Renal pelvis (tissue), 1 donor: ENCODE measurements at regions not wholly inside any gene's neighbourhood (a gene's known extent, or its start where the extent isn't known, plus 50 kb on each side); places are given as distances from the start of the nearest gene placed in this dataset.

Experiments used
- DNase-seq: peaks from one replicate; pipeline ENCODE4 v3.0.0-alpha.2; 2013

DNA sequence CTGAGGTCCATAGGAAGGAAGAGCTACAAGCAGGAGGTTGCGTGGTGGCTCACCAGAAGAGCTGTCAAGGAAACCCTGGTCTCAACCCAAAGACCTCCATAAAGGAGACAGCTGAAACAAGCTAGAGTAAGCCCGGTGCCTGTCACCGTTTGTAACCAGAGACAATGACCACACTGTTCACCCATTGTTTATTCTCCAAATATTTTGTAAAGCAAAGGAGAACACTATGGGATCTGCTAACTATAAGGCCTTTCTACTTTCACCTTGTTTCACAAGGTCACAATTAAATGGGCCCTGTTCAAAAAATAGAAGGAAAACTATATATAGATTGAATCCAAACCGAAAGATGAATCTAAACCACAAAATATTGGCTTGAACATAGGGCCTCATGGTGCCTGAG lies 128.9 kb upstream of the TPRG1 start:
- DNase-seq, result no peak

GRCh38 chr3:189049458-189050236 lies 122.1 kb upstream of the TPRG1 start:
- no peak for DNase-seq

- DNase-seq, result no peak
Observed at GRCh38 chr3:189053322-189053721, 118.4 kb upstream of the TPRG1 start.

- no peak for DNase-seq
Observed at GRCh38 chr3:189056646-189057335, 115.0 kb upstream of the TPRG1 start.

DNA sequence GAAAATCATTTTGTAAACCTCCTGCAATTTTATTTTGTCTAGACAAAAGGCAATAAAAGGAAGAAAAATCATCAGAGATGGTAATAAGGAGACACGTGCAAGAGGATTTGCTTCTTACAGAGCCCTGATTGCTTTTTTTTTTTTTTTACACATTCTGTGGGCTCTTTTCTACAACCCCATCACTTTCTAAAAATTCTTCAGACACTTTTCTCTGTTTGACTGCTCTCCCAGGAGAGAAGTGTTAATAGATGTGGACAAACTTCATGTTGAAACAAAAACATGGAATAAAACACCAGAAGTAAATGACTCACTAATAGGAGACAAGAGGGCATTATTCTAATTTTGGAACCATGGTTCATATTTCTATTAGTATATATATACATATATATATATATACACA lies 114.4 kb upstream of the TPRG1 start:
- DNase-seq, result no peak

- no peak for DNase-seq
Observed at GRCh38 chr3:189058071-189058470, 113.7 kb upstream of the TPRG1 start.

DNA sequence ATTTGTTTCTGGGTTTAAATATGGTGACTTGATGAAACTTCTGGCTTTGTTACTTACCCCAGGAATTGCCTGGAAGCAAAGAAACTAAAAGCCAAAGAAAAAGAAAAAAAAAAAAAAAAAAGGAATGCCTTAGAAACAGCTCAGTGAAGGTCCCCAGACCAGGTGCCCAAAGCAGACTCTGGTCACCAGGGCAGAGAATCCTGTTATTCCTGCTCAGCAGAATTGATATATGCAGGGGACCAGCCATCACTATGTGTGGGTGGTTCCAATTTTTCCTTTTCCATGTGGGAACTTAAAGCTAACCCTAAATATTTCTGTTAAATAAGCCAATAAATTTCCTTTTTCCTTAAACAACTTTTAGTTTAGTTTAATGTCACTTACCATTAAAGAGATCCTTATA lies 100.8 kb upstream of the TPRG1 start:
- DNase-seq, result no peak

GRCh38 chr3:189071446-189071845 lies 100.3 kb upstream of the TPRG1 start:
- DNase-seq, result no peak

GRCh38 chr3:189076449-189076848 lies 95.3 kb upstream of the TPRG1 start:
- DNase-seq, result no peak

- DNase-seq, result no peak
Observed at GRCh38 chr3:189080745-189081144, 91.0 kb upstream of the TPRG1 start.

GRCh38 chr3:189082666-189083427 lies 88.9 kb upstream of the TPRG1 start:
- DNase-seq, result no peak

DNA sequence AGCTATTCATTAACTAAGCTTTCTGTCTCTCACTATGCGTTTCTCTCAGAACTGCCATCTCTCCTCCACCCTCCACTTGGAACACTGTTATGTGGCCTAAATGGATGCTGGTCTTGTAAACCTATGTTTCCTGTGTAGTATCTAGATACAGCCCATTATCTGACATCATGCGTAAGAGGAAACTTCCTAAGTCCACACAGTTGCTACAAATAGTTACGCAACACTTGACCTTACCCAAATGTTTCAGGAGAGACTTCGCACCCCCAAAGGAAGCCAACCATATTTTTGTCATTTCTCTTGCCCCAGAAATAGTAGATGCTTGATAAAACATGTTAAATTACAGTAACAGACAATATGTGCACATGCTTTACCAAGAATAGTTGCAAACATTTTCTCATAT lies 87.2 kb upstream of the TPRG1 start:
- DNase-seq, result no peak

DNA sequence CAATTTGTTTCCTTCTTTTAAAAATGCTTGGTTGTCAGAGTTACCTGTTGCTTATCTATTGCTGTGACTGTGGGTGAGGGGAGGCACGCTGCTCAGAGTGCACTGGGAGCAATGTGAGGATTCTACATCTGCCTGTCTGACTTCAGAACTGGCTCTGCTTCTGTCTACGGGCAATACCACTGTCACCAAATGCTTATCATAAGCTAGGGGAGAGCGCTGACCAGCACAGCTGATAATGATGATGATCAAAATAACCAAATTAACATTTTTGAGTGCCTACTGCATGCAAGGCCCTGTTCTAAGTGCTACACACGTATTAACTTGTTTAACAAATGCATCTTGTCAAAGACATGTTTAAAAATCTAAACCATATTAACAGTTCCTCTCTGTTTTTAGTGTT lies 79.2 kb upstream of the TPRG1 start:
- DNase-seq, result no peak

GRCh38 chr3:189094539-189094938 lies 77.2 kb upstream of the TPRG1 start:
- no peak for DNase-seq

DNA sequence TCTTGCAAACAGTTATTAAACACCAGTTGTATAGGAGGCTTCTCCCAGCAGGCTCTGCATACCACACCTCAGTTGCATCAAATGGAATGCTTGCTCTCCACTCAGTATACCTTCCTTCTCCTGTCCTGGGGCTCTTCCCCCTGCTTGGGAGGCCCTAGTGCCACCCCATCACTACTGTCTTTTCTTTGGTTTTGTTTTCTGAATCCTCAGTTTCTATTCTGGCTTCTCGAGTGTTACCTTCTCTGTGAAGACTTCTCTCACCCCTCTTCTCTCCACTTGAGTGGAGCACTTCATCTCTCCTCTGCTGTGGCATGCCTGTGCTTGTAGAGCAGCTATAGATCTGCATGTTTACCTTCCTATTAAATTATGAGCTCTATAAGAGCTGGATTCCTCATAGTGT lies 75.7 kb upstream of the TPRG1 start:
- DNase-seq, result no peak

DNA sequence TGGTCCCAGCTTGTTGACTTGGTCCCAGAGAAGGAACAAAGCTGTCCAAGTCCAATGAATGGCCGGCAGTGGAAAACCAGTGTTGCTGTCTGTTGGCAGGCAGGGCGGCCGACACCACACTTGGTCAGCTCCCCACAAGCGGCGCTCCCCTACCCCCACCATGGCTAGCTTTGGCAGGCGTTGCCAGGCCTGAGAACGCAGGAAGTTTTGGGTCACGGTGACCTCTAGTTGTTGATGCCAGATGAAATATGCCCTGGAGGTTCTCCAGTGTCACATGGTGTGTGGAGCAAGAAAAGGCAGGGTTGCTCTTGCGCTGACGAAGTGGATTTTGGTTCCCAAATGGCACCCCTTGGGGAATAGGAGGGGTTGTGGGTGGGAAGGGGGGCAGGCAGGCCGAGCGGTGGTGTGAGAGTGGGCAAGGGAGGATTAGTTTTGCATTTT lies 72.7 kb upstream of the TPRG1 start:
- no peak for DNase-seq

- no peak for DNase-seq
Observed at GRCh38 chr3:189099505-189100290, 72.1 kb upstream of the TPRG1 start.

DNA sequence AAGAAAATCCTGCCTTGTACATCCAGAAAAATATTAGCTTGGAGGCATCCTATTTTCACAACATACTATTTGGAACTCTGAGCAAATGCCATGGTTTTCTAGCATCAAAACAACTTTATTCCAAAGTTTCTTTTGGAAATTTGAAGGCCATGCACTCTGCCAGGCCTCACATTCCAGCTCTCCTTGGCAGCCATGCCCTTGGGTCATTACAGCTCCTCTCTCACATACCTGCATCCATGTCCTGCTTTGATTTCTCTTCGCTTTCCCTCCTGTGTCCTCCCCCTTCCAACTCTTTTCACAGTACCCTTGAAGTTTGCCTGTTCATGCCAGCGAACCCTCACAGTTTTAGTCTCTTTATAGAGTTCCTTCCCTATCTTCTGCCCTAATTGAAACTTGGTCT lies 70.9 kb upstream of the TPRG1 start:
- DNase-seq, result no peak

GRCh38 chr3:189101594-189101993 lies 70.2 kb upstream of the TPRG1 start:
- DNase-seq, result no peak

- DNase-seq, result no peak
Observed at GRCh38 chr3:189103208-189103607, 68.6 kb upstream of the TPRG1 start.

GRCh38 chr3:189108067-189108466 lies 63.7 kb upstream of the TPRG1 start:
- DNase-seq, result no peak

- DNase-seq, result no peak
Observed at GRCh38 chr3:189108735-189109134, 63.0 kb upstream of the TPRG1 start.
